HG03432 (cell line): ENCODE measurements at regions not wholly inside any gene's neighbourhood (a gene's known extent, or its start where the extent isn't known, plus 50 kb on each side); places are given as distances from the start of the nearest gene placed in this dataset.
"Not testable (repeated sequence)": the region's sequence is repeated elsewhere in the genome, so short reads cannot be mapped to it uniquely, and the experiment has no call there.

Source experiments
- ATAC-seq: cut with Tn5 transposase; IDR thresholded peaks from one replicate; pipeline ENCODE4 v1.9.1; 2021; ENCODE audit warnings: mild to moderate bottlenecking, moderate library complexity; ENCODE audit not compliant: unreplicated experiment

GRCh38 chr16:79377082-79377481 is 223.5 kb downstream of the MAF start:
- ATAC-seq: not testable (repeated sequence)

GRCh38 chr16:79375351-79375750 is 225.2 kb downstream of the MAF start:
- no peak for ATAC-seq

- ATAC-seq: no peak
Measured at GRCh38 chr16:79372503-79373184, 227.9 kb downstream of the MAF start.

GRCh38 chr16:79370736-79371135 is 229.8 kb downstream of the MAF start:
- ATAC-seq: no peak

GRCh38 chr16:79369796-79370195 is 230.7 kb downstream of the MAF start:
- no peak for ATAC-seq

GRCh38 chr16:79367822-79368221 is 232.7 kb downstream of the MAF start:
- ATAC-seq: no peak

GRCh38 chr16:79366635-79367034 is 233.9 kb downstream of the MAF start:
- ATAC-seq: no peak

- no peak for ATAC-seq
Measured at GRCh38 chr16:79365702-79366101, 234.8 kb downstream of the MAF start.

GRCh38 chr16:79363484-79363883 is 237.1 kb downstream of the MAF start:
- ATAC-seq: no peak

- no peak for ATAC-seq
Measured at GRCh38 chr16:79363035-79363434, 237.5 kb downstream of the MAF start.

- ATAC-seq: no peak
Measured at GRCh38 chr16:79362300-79362970, 238.1 kb downstream of the MAF start.

GRCh38 chr16:79361132-79361751 is 239.3 kb downstream of the MAF start:
- ATAC-seq: no peak

GRCh38 chr16:79360267-79360666 is 240.3 kb downstream of the MAF start:
- no peak for ATAC-seq

- ATAC-seq: no peak
Measured at GRCh38 chr16:79359082-79359481, 241.5 kb downstream of the MAF start.

- no peak for ATAC-seq
Measured at GRCh38 chr16:79358188-79358587, 242.3 kb downstream of the MAF start.

GRCh38 chr16:79355600-79356358 is 244.8 kb downstream of the MAF start:
- no peak for ATAC-seq

- no peak for ATAC-seq
Measured at GRCh38 chr16:79351927-79352326, 248.6 kb downstream of the MAF start.

- ATAC-seq: no peak
Measured at GRCh38 chr16:79349803-79350202, 250.7 kb downstream of the MAF start.

- no peak for ATAC-seq
Measured at GRCh38 chr16:79348521-79349306, 251.8 kb downstream of the MAF start.

GRCh38 chr16:79347277-79347676 is 253.3 kb downstream of the MAF start:
- ATAC-seq: no peak

GRCh38 chr16:79339863-79340262 is 260.7 kb downstream of the MAF start:
- no peak for ATAC-seq
